Gastroesophageal sphincter (tissue), 3 donors: ENCODE measurements at regions not wholly inside any gene's neighbourhood (a gene's known extent, or its start where the extent isn't known, plus 50 kb on each side); places are given as distances from the start of the nearest gene placed in this dataset.

Experiments
- CTCF ChIP-seq, 4 experiments: fragments of 200-600 bp in 2 of 4; fragments of 450-650 bp in 2 of 4; sonication (generic) in 1 of 4; IDR thresholded peaks; one replicate each; pipeline ENCODE4 v1.5.1; 2017 to 2019; ENCODE audit warnings: antibody characterized with exemption in 4 of 4, mild to moderate bottlenecking in 2 of 4, moderate library complexity in 2 of 4
- EP300 ChIP-seq: sonication (generic); formaldehyde crosslinking; IDR thresholded peaks from one replicate; pipeline ENCODE4 v1.6.1; 2017; ENCODE audit warnings: antibody characterized with exemption, mild to moderate bottlenecking
- POLR2A ChIP-seq, 2 donors: fragments of 450-650 bp; IDR thresholded peaks; one replicate each; pipeline ENCODE4 v1.6.1; 2017; ENCODE audit warnings: antibody characterized with exemption in 2 of 2, mild to moderate bottlenecking in 2 of 2, moderate library complexity in 1 of 2
- POLR2AphosphoS5 ChIP-seq: sonication (generic); formaldehyde crosslinking; IDR thresholded peaks from one replicate; pipeline ENCODE4 v1.6.1; 2017; ENCODE audit warnings: antibody characterized with exemption

- TF ChIP-seq CTCF (IDR thresholded peaks at IDR 0.05) (no peak), POLR2AphosphoS5 (no peak), POLR2A (IDR thresholded peaks at IDR 0.05) (no peak), EP300 (no peak)
Observed at GRCh38 chr1:56395776-56396175, 183.6 kb downstream of the PLPP3 start.
